IMR-90 (cell line): ENCODE measurements at regions not wholly inside any gene's neighbourhood (a gene's known extent, or its start where the extent isn't known, plus 50 kb on each side); places are given as distances from the start of the nearest gene placed in this dataset.

ENCODE experiments used
- ATAC-seq: fragments of 200-7000 bp; cut with Tn5 transposase; 2 replicates; pipeline ENCODE4 v1.9.1; 2020; ENCODE audit warnings: low read depth, mild to moderate bottlenecking, moderate library complexity
- BruUV-seq: library from RNA; stranded (reverse); fragments of 400-500 nt; replicated peaks from 2 replicates; lab custom pipeline; 2021; lab: Mats Ljungman, UMichigan
- CTCF ChIA-PET: fragments of 300-600 bp; formaldehyde crosslinking; extraction: SDS; loops from one replicate; lab custom pipeline; 2021; ENCODE audit warnings: antibody characterized with exemption; lab: Yijun Ruan, JAX
- POLR2A ChIA-PET: fragments of 300-600 bp; sonication (Branson Sonifier 250); formaldehyde crosslinking; loops from one replicate; lab custom pipeline; 2022; ENCODE audit warnings: antibody characterized with exemption; ENCODE audit not compliant: unreplicated experiment; lab: Charles Lee
- DNase-seq: peaks from one replicate; pipeline ENCODE4 v3.0.0; 2013
- H2AFZ ChIP-seq: replicated peaks from 2 replicates; pipeline ENCODE3; 2013; ENCODE audit warnings: low read length, mild to moderate bottlenecking; ENCODE audit not compliant: poor library complexity
- H2AK5ac ChIP-seq: 2 replicates; pipeline ENCODE4 v1.6.1; 2013; ENCODE audit warnings: low read depth, low read length, inconsistent platforms
- H2AK9ac ChIP-seq: replicated peaks from 2 replicates; pipeline ENCODE3; 2013; ENCODE audit warnings: mild to moderate bottlenecking, low read depth, low read length, moderate library complexity; ENCODE audit not compliant: poor library complexity
- H2BK120ac ChIP-seq: 2 replicates; pipeline ENCODE4 v1.6.1; 2013; ENCODE audit warnings: low read depth, low read length, inconsistent platforms
- H2BK15ac ChIP-seq: 3 replicates; pipeline ENCODE4 v1.6.1; 2013; ENCODE audit warnings: low read depth, low read length, inconsistent platforms
- H2BK20ac ChIP-seq: 2 replicates; pipeline ENCODE4 v1.6.1; 2013; ENCODE audit warnings: low read depth, mild to moderate bottlenecking, inconsistent platforms, low read length, moderate library complexity
- H2BK5ac ChIP-seq: 2 replicates; pipeline ENCODE4 v1.6.1; 2013; ENCODE audit warnings: mild to moderate bottlenecking, low read depth, low read length, inconsistent platforms; ENCODE audit not compliant: poor library complexity, severe bottlenecking
- H3K14ac ChIP-seq: replicated peaks from 2 replicates; pipeline ENCODE4 v1.6.1; 2013; ENCODE audit warnings: low read depth, low read length, inconsistent platforms
- H3K18ac ChIP-seq: 2 replicates; pipeline ENCODE4 v1.6.1; 2013; ENCODE audit warnings: low read depth, low read length, control low read depth
- H3K23ac ChIP-seq: 2 replicates; pipeline ENCODE4 v1.6.1; 2013; ENCODE audit warnings: low read depth, low read length, inconsistent platforms
- H3K27ac ChIP-seq: 2 replicates; pipeline ENCODE4 v1.5.1; 2013; ENCODE audit warnings: mild to moderate bottlenecking, control low read depth, low read length; ENCODE audit not compliant: insufficient read depth
- H3K27me3 ChIP-seq: 2 replicates; pipeline ENCODE4 v1.6.1; 2013; ENCODE audit warnings: low read length; ENCODE audit not compliant: control insufficient read depth, insufficient read depth
- H3K36me3 ChIP-seq: 2 replicates; pipeline ENCODE4 v1.6.1; 2013; ENCODE audit warnings: low read length, mixed read lengths; ENCODE audit not compliant: control insufficient read depth, insufficient read depth
- H3K4ac ChIP-seq: 2 replicates; pipeline ENCODE4 v1.6.1; 2013; ENCODE audit warnings: low read depth, low read length, inconsistent platforms
- H3K4me1 ChIP-seq: 2 replicates; pipeline ENCODE4 v1.6.1; 2013; ENCODE audit warnings: low read length, mixed read lengths; ENCODE audit not compliant: control insufficient read depth, insufficient read depth
- H3K4me2 ChIP-seq: 2 replicates; pipeline ENCODE4 v1.6.1; 2013; ENCODE audit warnings: low read depth, mild to moderate bottlenecking, control low read depth, low read length, moderate library complexity
- H3K4me3 ChIP-seq: 2 replicates; pipeline ENCODE4 v1.5.1; 2013; ENCODE audit warnings: low read depth, mild to moderate bottlenecking, control low read depth, low read length, moderate library complexity; ENCODE audit not compliant: insufficient read depth
- H3K56ac ChIP-seq: 2 replicates; pipeline ENCODE4 v1.6.1; 2013; ENCODE audit warnings: low read length, inconsistent platforms; ENCODE audit not compliant: insufficient read depth; ENCODE audit errors: extremely low read depth
- H3K79me1 ChIP-seq, 2 experiments: 2 replicates each; pipeline ENCODE4 v1.6.1; 2013; ENCODE audit warnings: low read length in 2 of 2, inconsistent platforms in 1 of 2, low read depth in 1 of 2
- H3K9ac ChIP-seq: 2 replicates; pipeline ENCODE4 v1.6.1; 2013; ENCODE audit warnings: low read depth, low read length, control low read depth
- H3K9me1 ChIP-seq: 2 replicates; pipeline ENCODE4 v1.6.1; 2013; ENCODE audit warnings: low read length, inconsistent platforms; ENCODE audit not compliant: insufficient read depth
- H3K9me3 ChIP-seq: 2 replicates; pipeline ENCODE4 v1.6.1; 2013; ENCODE audit warnings: low read length; ENCODE audit not compliant: control insufficient read depth, insufficient read depth
- H4K20me1 ChIP-seq: 2 replicates; pipeline ENCODE4 v1.6.1; 2013; ENCODE audit warnings: low read length, inconsistent platforms; ENCODE audit not compliant: insufficient read depth
- H4K5ac ChIP-seq: 2 replicates; pipeline ENCODE4 v1.6.1; 2013; ENCODE audit warnings: mild to moderate bottlenecking, low read depth, low read length, control low read depth
- H4K8ac ChIP-seq, 2 experiments: 2 replicates each; pipeline ENCODE4 v1.6.1; 2013; ENCODE audit warnings: low read depth in 2 of 2, low read length in 2 of 2, control low read depth in 1 of 2, inconsistent platforms in 1 of 2
- H4K91ac ChIP-seq: 2 replicates; pipeline ENCODE4 v1.6.1; 2013; ENCODE audit warnings: low read depth, low read length, inconsistent platforms; ENCODE audit not compliant: insufficient read depth
- BHLHE40 ChIP-seq: fragments of 150-350 bp; IDR thresholded peaks from 2 replicates; pipeline ENCODE4 v1.6.1; 2016; ENCODE audit warnings: mild to moderate bottlenecking, low read depth, low read length
- CEBPB ChIP-seq: IDR thresholded peaks from 2 replicates; pipeline ENCODE4 v1.6.1; 2012; ENCODE audit warnings: low read depth, low read length, improper control_type of control experiment
- CHD1 ChIP-seq: IDR thresholded peaks from 2 replicates; pipeline ENCODE4 v1.6.1; 2012; ENCODE audit warnings: low read depth, low read length, improper control_type of control experiment
- ELK1 ChIP-seq: fragments of 150-350 bp; IDR thresholded peaks from 2 replicates; pipeline ENCODE4 v1.6.1; 2016; ENCODE audit warnings: low read depth, mild to moderate bottlenecking, low read length, moderate library complexity, borderline replicate concordance
- FOS ChIP-seq: fragments of 150-350 bp; IDR thresholded peaks from 2 replicates; pipeline ENCODE4 v1.6.1; 2016; ENCODE audit warnings: low read depth, low read length
- MAFK ChIP-seq: IDR thresholded peaks from 2 replicates; pipeline ENCODE4 v1.6.1; 2012; ENCODE audit warnings: low read depth, low read length, improper control_type of control experiment
- MAZ ChIP-seq: IDR thresholded peaks from 2 replicates; pipeline ENCODE4 v1.6.1; 2012; ENCODE audit warnings: low read depth, mild to moderate bottlenecking, low read length, improper control_type of control experiment, moderate library complexity, borderline replicate concordance
- MXI1 ChIP-seq: IDR thresholded peaks from 2 replicates; pipeline ENCODE4 v1.6.1; 2012; ENCODE audit warnings: low read depth, mild to moderate bottlenecking, low read length, moderate library complexity, borderline replicate concordance
- NFE2L2 ChIP-seq: fragments of 150-350 bp; IDR thresholded peaks from 2 replicates; pipeline ENCODE4 v1.6.1; 2016; ENCODE audit warnings: low read depth, mild to moderate bottlenecking, low read length
- POLR2A ChIP-seq: IDR thresholded peaks from 2 replicates; pipeline ENCODE4 v1.6.1; 2012; ENCODE audit warnings: mild to moderate bottlenecking, low read depth, low read length
- RAD21 ChIP-seq: IDR thresholded peaks from 2 replicates; pipeline ENCODE4 v1.6.1; 2012; ENCODE audit warnings: low read length, improper control_type of control experiment
- RCOR1 ChIP-seq: IDR thresholded peaks from 2 replicates; pipeline ENCODE4 v1.6.1; 2012; ENCODE audit warnings: mild to moderate bottlenecking, low read length, improper control_type of control experiment; ENCODE audit not compliant: insufficient replicate concordance
- RFX5 ChIP-seq: IDR thresholded peaks from 2 replicates; pipeline ENCODE4 v1.8.0; 2012; ENCODE audit warnings: low read depth, mild to moderate bottlenecking, low read length, moderate library complexity
- SMC3 ChIP-seq: fragments of 150-350 bp; IDR thresholded peaks from 2 replicates; pipeline ENCODE4 v1.6.1; 2016; ENCODE audit warnings: low read depth, mild to moderate bottlenecking, antibody characterized with exemption, low read length, moderate library complexity
- WGBS, 2 experiments: methylation state at CpG; one replicate each; pipeline versions ENCODE4 v1.1.5 to v1.1.7; 2013; ENCODE audit warnings: missing lambda C conversion rate in 2 of 2; ENCODE audit not compliant: insufficient read length in 1 of 2; ENCODE audit errors: extremely low coverage in 2 of 2; 5-methylcytosine and 5-hydroxymethylcytosine counted together
- dilution Hi-C: fragments of 300-500 bp; cut with HindIII; formaldehyde crosslinking; loops from one replicate; pipeline ENCODE4 v1.14.3; 2018; ENCODE audit warnings: low sequenced_read_pairs; ENCODE audit not compliant: unreplicated experiment
- in situ Hi-C: fragments of 300-500 bp; cut with MboI; formaldehyde crosslinking; loops from 3 replicates; pipeline ENCODE4 v1.14.3; 2019; ENCODE audit warnings: low sequenced_read_pairs, inconsistent platforms, mixed read lengths
- intact Hi-C: fragments of 100-400 bp; cut with micrococcal nuclease; formaldehyde crosslinking; loops from 2 replicates; pipeline ENCODE4 v1.10.0; 2022
- TF ChIP-seq, protein P1 (sequence below): conservative IDR thresholded peaks from 2 replicates; pipeline ENCODE4 v1.5.1; 2012; ENCODE audit warnings: mild to moderate bottlenecking, low read depth, low read length, improper control_type of control experiment
- TF ChIP-seq, protein P2 (sequence below): fragments of 150-350 bp; IDR thresholded peaks from 2 replicates; pipeline ENCODE4 v1.6.1; 2017; ENCODE audit warnings: mild to moderate bottlenecking, antibody characterized with exemption, low read length, low read depth

DNA sequence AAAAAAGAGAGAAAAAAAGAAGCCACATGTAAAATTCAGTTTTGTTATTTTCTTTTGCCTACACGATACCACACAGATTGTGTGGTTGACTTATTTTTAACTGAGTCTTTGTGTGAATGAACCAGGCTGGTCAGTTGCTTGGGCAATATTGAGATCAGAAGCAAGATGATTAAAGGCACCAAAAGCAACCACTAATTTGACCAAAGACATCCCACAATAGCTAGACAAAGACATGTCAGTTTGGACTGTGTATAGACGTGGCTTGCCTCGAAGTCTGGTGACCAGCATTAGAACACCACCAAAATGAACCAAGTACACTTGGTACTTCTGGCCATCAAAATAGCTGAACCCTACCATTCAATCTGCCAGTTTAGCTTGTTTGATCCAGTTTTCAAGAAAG lies 340.6 kb upstream of the TBX3 start:
- Histone ChIP-seq H3K4me3 (no peak overlapping the region), H2BK5ac (no peak overlapping the region), H3K79me1 (no peaks in the 10 kb centered on the region), H2BK15ac (no peak overlapping the region), H3K9me1 (no peaks in the 10 kb centered on the region), H2AK9ac (no peak overlapping the region), H3K9ac (no peak overlapping the region), H3K23ac (no peak overlapping the region), H3K27ac (no peak overlapping the region), H3K4me1 (peaks cover 4% of the 10 kb centered on the region), H3K18ac (no peak overlapping the region), H3K4ac (no peak overlapping the region), H4K5ac (no peak overlapping the region), H3K4me2 (no peak overlapping the region), H2BK20ac (no peak overlapping the region), H4K20me1 (no peaks in the 10 kb centered on the region), H2AK5ac (no peak overlapping the region), H4K8ac (no peak overlapping the region), H2AFZ (no peak overlapping the region), H3K9me3 (peaks cover 5% of the 10 kb centered on the region), H4K91ac (no peak overlapping the region), H3K36me3 (no peaks in the 10 kb centered on the region), H2BK120ac (no peak overlapping the region), H3K27me3 (no peaks in the 10 kb centered on the region), H3K56ac (no peak overlapping the region), H3K14ac (no peak overlapping the region)
- POLR2A ChIA-PET, result no interaction called here
- no TSS peak for BruUV-seq
- ATAC-seq (no peak), DNase-seq (no peak)
- WGBS, 2 experiments, result no CpG with 5 or more reads among the region's 3 CpGs
- CTCF ChIA-PET, result no interaction called here
- dilution Hi-C loops (no loop called here), in situ Hi-C loops (no loop called here), intact Hi-C loops (no loop called here)
- TF ChIP-seq NFE2L2 (no peak), SMC3 (no peak), RFX5 (no peak), CEBPB (no peak), MXI1 (no peak), CHD1 (no peak), RAD21 (no peak), FOS (no peak), RCOR1 (no peak), POLR2A (no peak), MAZ (no peak), BHLHE40 (no peak), ELK1 (no peak), MAFK (no peak)
- TF ChIP-seq, protein P1, sequence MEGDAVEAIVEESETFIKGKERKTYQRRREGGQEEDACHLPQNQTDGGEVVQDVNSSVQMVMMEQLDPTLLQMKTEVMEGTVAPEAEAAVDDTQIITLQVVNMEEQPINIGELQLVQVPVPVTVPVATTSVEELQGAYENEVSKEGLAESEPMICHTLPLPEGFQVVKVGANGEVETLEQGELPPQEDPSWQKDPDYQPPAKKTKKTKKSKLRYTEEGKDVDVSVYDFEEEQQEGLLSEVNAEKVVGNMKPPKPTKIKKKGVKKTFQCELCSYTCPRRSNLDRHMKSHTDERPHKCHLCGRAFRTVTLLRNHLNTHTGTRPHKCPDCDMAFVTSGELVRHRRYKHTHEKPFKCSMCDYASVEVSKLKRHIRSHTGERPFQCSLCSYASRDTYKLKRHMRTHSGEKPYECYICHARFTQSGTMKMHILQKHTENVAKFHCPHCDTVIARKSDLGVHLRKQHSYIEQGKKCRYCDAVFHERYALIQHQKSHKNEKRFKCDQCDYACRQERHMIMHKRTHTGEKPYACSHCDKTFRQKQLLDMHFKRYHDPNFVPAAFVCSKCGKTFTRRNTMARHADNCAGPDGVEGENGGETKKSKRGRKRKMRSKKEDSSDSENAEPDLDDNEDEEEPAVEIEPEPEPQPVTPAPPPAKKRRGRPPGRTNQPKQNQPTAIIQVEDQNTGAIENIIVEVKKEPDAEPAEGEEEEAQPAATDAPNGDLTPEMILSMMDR, result no peak
- TF ChIP-seq, protein P2, sequence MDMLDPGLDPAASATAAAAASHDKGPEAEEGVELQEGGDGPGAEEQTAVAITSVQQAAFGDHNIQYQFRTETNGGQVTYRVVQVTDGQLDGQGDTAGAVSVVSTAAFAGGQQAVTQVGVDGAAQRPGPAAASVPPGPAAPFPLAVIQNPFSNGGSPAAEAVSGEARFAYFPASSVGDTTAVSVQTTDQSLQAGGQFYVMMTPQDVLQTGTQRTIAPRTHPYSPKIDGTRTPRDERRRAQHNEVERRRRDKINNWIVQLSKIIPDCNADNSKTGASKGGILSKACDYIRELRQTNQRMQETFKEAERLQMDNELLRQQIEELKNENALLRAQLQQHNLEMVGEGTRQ, result no peak
